HepG2 (cell line): ENCODE measurements at regions not wholly inside any gene's neighbourhood (a gene's known extent, or its start where the extent isn't known, plus 50 kb on each side); places are given as distances from the start of the nearest gene placed in this dataset.

Source experiments
- ATAC-seq: fragments of 200-7000 bp; cut with Tn5 transposase; 3 replicates; pipeline ENCODE4 v1.9.1; 2020; ENCODE audit warnings: mild to moderate bottlenecking, moderate library complexity
- BruUV-seq: library from RNA; stranded (reverse); fragments of 400-500 nt; replicated peaks from 2 replicates; lab custom pipeline; 2021; lab: Mats Ljungman, UMichigan
- CTCF ChIA-PET: fragments of 300-600 bp; formaldehyde crosslinking; extraction: SDS; loops from one replicate; lab custom pipeline; 2021; ENCODE audit warnings: low total read pairs, inconsistent platforms, low intra/inter-chr PET ratio; lab: Yijun Ruan, JAX
- POLR2A ChIA-PET: fragments of 350-600 bp; sonication (Branson Sonifier 250); formaldehyde crosslinking; loops from one replicate; lab custom pipeline; 2020; ENCODE audit warnings: antibody characterized with exemption, inconsistent platforms; lab: Yijun Ruan, JAX
- DNase-seq: peaks from one replicate; pipeline ENCODE4 v3.0.0-alpha.2; 2015; ENCODE audit warnings: low spot score
- FAIRE-seq: peaks from 3 replicates; lab custom pipeline; 2011; peaks lifted over from hg19 to GRCh38; lab: Jason Lieb, UNC
- H2AFZ ChIP-seq: one replicate; pipeline ENCODE4 v1.6.1; 2011; ENCODE audit warnings: low read length, inconsistent platforms
- H3K27ac ChIP-seq: fragments of 300-600 bp; 3 replicates; pipeline ENCODE4 v1.8.0; 2011; ENCODE audit warnings: mixed run types, mild to moderate bottlenecking, mixed read lengths, low read length, inconsistent platforms; ENCODE audit not compliant: insufficient read depth; ENCODE audit errors: extremely low read length
- H3K27me3 ChIP-seq, 2 experiments: fragments of 200-600 bp in 1 of 2; 2 replicates in 1 of 2; 3 replicates in 1 of 2; pipeline versions ENCODE4 v1.6.0 to v1.8.0; 2011; ENCODE audit warnings: low read length in 2 of 2, mild to moderate bottlenecking in 2 of 2, moderate library complexity in 2 of 2, inconsistent platforms in 1 of 2; ENCODE audit not compliant: insufficient read depth in 2 of 2, control insufficient read depth in 1 of 2
- H3K36me3 ChIP-seq, 2 experiments: fragments of 200-600 bp in 1 of 2; replicated peaks in 1 of 2; 2 replicates in 1 of 2; 3 replicates in 1 of 2; pipeline versions ENCODE4 v1.5.1 to v1.8.0; 2011; ENCODE audit warnings: low read length in 2 of 2, inconsistent platforms in 1 of 2; ENCODE audit not compliant: insufficient read depth in 2 of 2, control insufficient read depth in 1 of 2
- H3K4me1 ChIP-seq: 2 replicates; pipeline ENCODE4 v1.5.1; 2012; ENCODE audit warnings: low read length, inconsistent platforms; ENCODE audit not compliant: insufficient read depth
- H3K4me2 ChIP-seq: 2 replicates; pipeline ENCODE4 v1.6.0; 2011; ENCODE audit warnings: low read depth, low read length, inconsistent platforms
- H3K4me3 ChIP-seq, 3 experiments: fragments of 200-600 bp in 1 of 3; sonication (generic), shearing (Covaris generic) in 1 of 3; replicated peaks in 1 of 3; 2 replicates each; pipeline ENCODE4 v1.5.1; 2011 to 2016; ENCODE audit warnings: low read length in 3 of 3, inconsistent platforms in 2 of 3, low read depth in 2 of 3, mild to moderate bottlenecking in 2 of 3, control low read depth in 1 of 3, mixed read lengths in 1 of 3; ENCODE audit not compliant: insufficient read depth in 1 of 3
- H3K79me2 ChIP-seq: one replicate; pipeline ENCODE4 v1.6.1; 2011; ENCODE audit warnings: low read length, inconsistent platforms; ENCODE audit not compliant: insufficient read depth
- H3K9ac ChIP-seq: 2 replicates; pipeline ENCODE4 v1.6.0; 2011; ENCODE audit warnings: mild to moderate bottlenecking, low read depth, low read length, inconsistent platforms; ENCODE audit not compliant: insufficient read depth
- H3K9me3 ChIP-seq: 2 replicates; pipeline ENCODE4 v1.5.1; 2012; ENCODE audit warnings: mild to moderate bottlenecking, low read length
- H4K20me1 ChIP-seq: 2 replicates; pipeline ENCODE4 v1.6.0; 2011; ENCODE audit warnings: inconsistent platforms, mild to moderate bottlenecking, low read length, moderate library complexity; ENCODE audit not compliant: insufficient read depth
- CTCF ChIP-seq: sonication (generic); formaldehyde crosslinking; IDR thresholded peaks from 2 replicates; pipeline ENCODE4 v1.5.0; 2020; ENCODE audit warnings: mild to moderate bottlenecking, missing genetic modification reagents, moderate library complexity
- DMAP1 ChIP-seq: IDR thresholded peaks from 2 replicates; pipeline ENCODE4 v1.6.1; 2016
- HNRNPK ChIP-seq: fragments of 200-400 bp; formaldehyde crosslinking; IDR thresholded peaks from 2 replicates; pipeline ENCODE4 v1.6.1; 2018; ENCODE audit warnings: low read length, low read depth, moderate library complexity, mild to moderate bottlenecking; ENCODE audit not compliant: poor library complexity, severe bottlenecking
- HOXD1 ChIP-seq: sonication (generic); formaldehyde crosslinking; IDR thresholded peaks from 2 replicates; pipeline ENCODE4 v1.5.0; 2020; ENCODE audit warnings: missing genetic modification reagents
- KDM3A ChIP-seq: IDR thresholded peaks from 2 replicates; pipeline ENCODE4 v1.6.1; 2018; ENCODE audit warnings: low read depth, missing compliant biosample characterization
- MBNL3 ChIP-seq: fragments of 250-450 bp; sonication (Bioruptor Pico); conservative IDR thresholded peaks from 2 replicates; pipeline ENCODE4 v1.8.0; 2022; ENCODE audit warnings: mild to moderate bottlenecking, inconsistent platforms
- SOX13 ChIP-seq, 3 experiments: fragments of 450-650 bp in 1 of 3; sonication (generic) in 1 of 3; formaldehyde crosslinking in 1 of 3; IDR thresholded peaks in 2 of 3; conservative IDR thresholded peaks in 1 of 3; 2 replicates each; pipeline versions ENCODE4 v1.5.0 to v1.6.1; 2016 to 2020; ENCODE audit warnings: antibody characterized with exemption in 1 of 3, mild to moderate bottlenecking in 1 of 3, missing compliant biosample characterization in 1 of 3, missing genetic modification reagents in 1 of 3, moderate library complexity in 1 of 3
- SP140L ChIP-seq: sonication (generic); formaldehyde crosslinking; IDR thresholded peaks from 2 replicates; pipeline ENCODE4 v1.4.0; 2020; ENCODE audit warnings: missing genetic modification reagents, borderline replicate concordance
- STAG1 ChIP-seq: sonication (generic); formaldehyde crosslinking; IDR thresholded peaks from 2 replicates; pipeline ENCODE4 v1.4.0; 2020; ENCODE audit warnings: missing genetic modification reagents
- TEF ChIP-seq: sonication (generic); formaldehyde crosslinking; IDR thresholded peaks from 2 replicates; pipeline ENCODE4 v1.5.0; 2020; ENCODE audit warnings: missing genetic modification reagents
- ZBTB20 ChIP-seq: sonication (generic); formaldehyde crosslinking; IDR thresholded peaks from 2 replicates; pipeline ENCODE4 v1.8.1; 2023; ENCODE audit warnings: missing genetic modification reagents, low read depth, mild to moderate bottlenecking, borderline replicate concordance
- ZMYM2 ChIP-seq: sonication (generic); formaldehyde crosslinking; IDR thresholded peaks from 2 replicates; pipeline ENCODE4 v1.8.0; 2022; ENCODE audit warnings: mild to moderate bottlenecking, missing genetic modification reagents
- ZNF569 ChIP-seq: sonication (generic); formaldehyde crosslinking; IDR thresholded peaks from 2 replicates; pipeline ENCODE4 v1.5.0; 2020; ENCODE audit warnings: mild to moderate bottlenecking, missing genetic modification reagents, moderate library complexity, borderline replicate concordance
- ZNF605 ChIP-seq: sonication (generic); formaldehyde crosslinking; IDR thresholded peaks from 2 replicates; pipeline ENCODE4 v1.8.0; 2022; ENCODE audit warnings: mild to moderate bottlenecking, missing genetic modification reagents
- WGBS: methylation state at CpG from one replicate; pipeline ENCODE4 v1.1.6; 2017; ENCODE audit warnings: low lambda C conversion rate; 5-methylcytosine and 5-hydroxymethylcytosine counted together
- in situ Hi-C: cut with HindIII; loops from 2 replicates; pipeline ENCODE4 v1.10.0; 2017; ENCODE audit warnings: low pct_unique_long_range_greater_than_20kb; ENCODE audit not compliant: extremely low pct_ligation_motif_present
- intact Hi-C: fragments of 100-400 bp; cut with micrococcal nuclease; formaldehyde crosslinking; loops from one replicate; pipeline ENCODE4 v1.10.0; 2022; ENCODE audit not compliant: unreplicated experiment

GRCh38 chr3:153927107-153927506, 194.1 kb upstream of the ARHGEF26 start:
- no peak overlapping the region for H3K9ac ChIP-seq
- no peak overlapping the region for H3K4me2 ChIP-seq
- intact Hi-C loops = no loop called here
- CTCF ChIA-PET = no interaction called here
- in situ Hi-C loops = no loop called here
- POLR2A ChIA-PET = no interaction called here
- H3K9me3 ChIP-seq = no peaks in the 10 kb centered on the region
- no peaks in the 10 kb centered on the region for H3K27me3 ChIP-seq
- no peak overlapping the region for H2AFZ ChIP-seq
- no peaks in the 10 kb centered on the region for H3K36me3 ChIP-seq
- no peak for FAIRE-seq
- no peak for ATAC-seq
- WGBS = 16% methylated on average over 5 of the region's 5 CpGs
- no peaks in the 10 kb centered on the region for H3K4me1 ChIP-seq
- no peak overlapping the region for H3K27ac ChIP-seq
- H3K79me2 ChIP-seq = no peaks in the 10 kb centered on the region
- no TSS peak for BruUV-seq
- TF ChIP-seq ZNF569 (CRISPR knock-in tag) (no peak), DMAP1 (CRISPR knock-in tag) (no peak), STAG1 (peak; percentile 25; the same call in 1 of the 2 replicates), CTCF (CRISPR knock-in tag) (0 out of 2 replicates have a peak, but pooled peaks have one; percentile 8)
- no peak for DNase-seq
- H3K4me3 ChIP-seq = no peak overlapping the region
- no peaks in the 10 kb centered on the region for H4K20me1 ChIP-seq

GRCh38 chr3:153928851-153929250, 192.3 kb upstream of the ARHGEF26 start:
- no peak for ATAC-seq
- H3K27ac ChIP-seq = no peak overlapping the region
- intact Hi-C loops (no loop called here), in situ Hi-C loops (no loop called here)
- ChIA-PET POLR2A (no interaction called here), CTCF (no interaction called here)
- H3K4me3 ChIP-seq = no peak overlapping the region
- H3K36me3 ChIP-seq = no peaks in the 10 kb centered on the region
- FAIRE-seq = no peak
- H3K4me1 ChIP-seq = no peaks in the 10 kb centered on the region
- no peaks in the 10 kb centered on the region for H3K9me3 ChIP-seq
- H3K4me2 ChIP-seq = no peak overlapping the region
- no peak overlapping the region for H2AFZ ChIP-seq
- H3K9ac ChIP-seq = no peak overlapping the region
- TF ChIP-seq ZBTB20 (CRISPR knock-in tag) = no peak
- no peak for TF ChIP-seq TEF (CRISPR knock-in tag)
- no peak for TF ChIP-seq KDM3A
- no peak for TF ChIP-seq HNRNPK
- TF ChIP-seq MBNL3 (CRISPR knock-in tag) = no peak
- TF ChIP-seq ZNF605 = no peak
- TF ChIP-seq SP140L (CRISPR knock-in tag) = no peak
- no peak for TF ChIP-seq ZMYM2 (CRISPR knock-in tag)
- TF ChIP-seq SOX13 (IDR thresholded peaks at IDR 0.05) = no peak
- TF ChIP-seq SOX13 (CRISPR knock-in tag; conservative IDR thresholded peaks at IDR 0.05 in 1 of 2, IDR thresholded peaks at IDR 0.05 in 1 of 2) = no peak
- TF ChIP-seq HOXD1 (CRISPR knock-in tag) = no peak
- no peak for DNase-seq
- no peaks in the 10 kb centered on the region for H3K79me2 ChIP-seq
- no peaks in the 10 kb centered on the region for H4K20me1 ChIP-seq
- no TSS peak for BruUV-seq
- H3K27me3 ChIP-seq = no peaks in the 10 kb centered on the region
